ENCODE measurements at regions not wholly inside any gene's neighbourhood (a gene's known extent, or its start where the extent isn't known, plus 50 kb on each side); places are given as distances from the start of the nearest gene placed in this dataset.

GRCh38 chr6:85977661-85978060 lies 335.0 kb upstream of the SYNCRIP start:
- ATAC-seq (replicated peaks in 1 of 4) (no peak), DNase-seq (no peak)
- Mint-ChIP-seq H3K9me3 (peaks cover 0 to 15% (median 0%) of the 10 kb centered on the region in 3 donors), H3K27me3 (peaks cover 0 to 2% of the 10 kb centered on the region in 2 donors), H3K4me3 (no peak overlapping the region), H3K4me1 (no peaks in the 10 kb centered on the region), H3K27ac (no peak overlapping the region), H3K36me3 (no peaks in the 10 kb centered on the region)
- H3K9me3 ChIP-seq = no peaks in the 10 kb centered on the region
- no peaks in the 10 kb centered on the region for H3K4me1 ChIP-seq (ENCODE audit: control insufficient read depth in 1 of 2, extremely low read depth in 1 of 2, insufficient read depth in 2 of 2, low read length in 2 of 2)
- H3K36me3 ChIP-seq (ENCODE audit: control insufficient read depth in 2 of 2, extremely low read depth in 1 of 2, insufficient read depth in 1 of 2, low read length in 1 of 2) = no peaks in the 10 kb centered on the region
- H3K27me3 ChIP-seq (replicated peaks in 1 of 2; ENCODE audit: control insufficient read depth in 2 of 2, extremely low read depth in 1 of 2, insufficient read depth in 2 of 2, low read length in 1 of 2) = no peaks in the 10 kb centered on the region
- ChIA-PET CTCF (no interaction called here), POLR2A (no interaction called here)
- H3K4me3 ChIP-seq (ENCODE audit: control insufficient read depth in 1 of 2, extremely low read depth in 1 of 2, low read length in 1 of 2) = no peak overlapping the region
- H3K27ac ChIP-seq (ENCODE audit: low read length) = no peak overlapping the region

DNA sequence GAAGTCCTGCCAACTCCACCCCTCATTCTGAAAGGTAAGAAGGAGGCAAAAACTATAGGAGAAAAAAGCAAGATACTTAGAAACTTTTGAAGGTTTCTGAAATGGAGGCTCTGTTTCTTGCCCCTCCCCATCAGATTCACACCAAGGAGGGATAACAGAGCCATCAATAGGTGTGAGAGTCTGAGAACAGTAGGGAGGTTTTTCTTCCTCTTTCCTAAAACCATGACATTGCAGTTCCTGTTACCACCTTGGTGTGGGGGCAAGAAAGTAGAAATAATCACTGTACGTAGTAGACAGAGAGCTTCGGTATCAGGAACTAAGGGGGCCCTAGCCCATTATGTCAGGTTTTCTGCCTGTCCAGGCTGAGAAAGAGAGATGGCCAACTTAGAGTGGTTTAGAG lies 333.3 kb upstream of the SYNCRIP start:
- Mint-ChIP-seq H3K36me3 (no peaks in the 10 kb centered on the region), H3K9me3 (peaks cover 0 to 15% (median 0%) of the 10 kb centered on the region in 3 donors), H3K4me1 (no peaks in the 10 kb centered on the region), H3K27me3 (peaks cover 0 to 2% of the 10 kb centered on the region in 2 donors), H3K4me3 (no peak overlapping the region), H3K27ac (no peak overlapping the region)
- no peaks in the 10 kb centered on the region for H3K36me3 ChIP-seq (ENCODE audit: control insufficient read depth in 2 of 2, extremely low read depth in 1 of 2, insufficient read depth in 1 of 2, low read length in 1 of 2)
- no peaks in the 10 kb centered on the region for H3K27me3 ChIP-seq (replicated peaks in 1 of 2; ENCODE audit: control insufficient read depth in 2 of 2, extremely low read depth in 1 of 2, insufficient read depth in 2 of 2, low read length in 1 of 2)
- ChIA-PET POLR2A (interaction anchor here in 1 of 2 donors (0.5 kb wide), 1 partner anchor 23 kb away, joined by 5 read pairs; no protein-coding TSS in a partner anchor), CTCF (no interaction called here)
- ATAC-seq (replicated peaks in 1 of 4) (no peak), DNase-seq (no peak)
- 78% methylated on average over 2 of the region's 2 CpGs for WGBS (ENCODE audit: insufficient coverage)
- no peaks in the 10 kb centered on the region for H3K4me1 ChIP-seq (ENCODE audit: control insufficient read depth in 1 of 2, extremely low read depth in 1 of 2, insufficient read depth in 2 of 2, low read length in 2 of 2)
- H3K27ac ChIP-seq (ENCODE audit: low read length) = no peak overlapping the region
- H3K9me3 ChIP-seq = no peaks in the 10 kb centered on the region
- no peak overlapping the region for H3K4me3 ChIP-seq (ENCODE audit: control insufficient read depth in 1 of 2, extremely low read depth in 1 of 2, low read length in 1 of 2)

GRCh38 chr6:85971238-85971637 lies 328.6 kb upstream of the SYNCRIP start:
- Histone ChIP-seq H3K4me3 (ENCODE audit: control insufficient read depth in 1 of 2, extremely low read depth in 1 of 2, low read length in 1 of 2) (no peak overlapping the region), H3K9me3 (no peaks in the 10 kb centered on the region), H3K27ac (ENCODE audit: low read length) (no peak overlapping the region), H3K36me3 (ENCODE audit: control insufficient read depth in 2 of 2, extremely low read depth in 1 of 2, insufficient read depth in 1 of 2, low read length in 1 of 2) (no peaks in the 10 kb centered on the region), H3K4me1 (ENCODE audit: control insufficient read depth in 1 of 2, extremely low read depth in 1 of 2, insufficient read depth in 2 of 2, low read length in 2 of 2) (no peaks in the 10 kb centered on the region), H3K27me3 (replicated peaks in 1 of 2; ENCODE audit: control insufficient read depth in 2 of 2, extremely low read depth in 1 of 2, insufficient read depth in 2 of 2, low read length in 1 of 2) (no peaks in the 10 kb centered on the region)
- Mint-ChIP-seq H3K36me3 (no peaks in the 10 kb centered on the region), H3K4me1 (no peaks in the 10 kb centered on the region), H3K27me3 (peaks cover 2 to 4% of the 10 kb centered on the region in 2 donors), H3K4me3 (no peak overlapping the region), H3K9me3 (peaks cover 0 to 5% (median 0%) of the 10 kb centered on the region in 3 donors), H3K27ac (no peak overlapping the region)
- CTCF ChIA-PET = interaction anchor here (0.6 kb wide), 2 partner anchors 65 to 657 kb away, joined by 3 read pairs; no protein-coding TSS in a partner anchor
- POLR2A ChIA-PET = no interaction called here
- ATAC-seq (replicated peaks in 1 of 4) (no peak), DNase-seq (no peak)

DNA sequence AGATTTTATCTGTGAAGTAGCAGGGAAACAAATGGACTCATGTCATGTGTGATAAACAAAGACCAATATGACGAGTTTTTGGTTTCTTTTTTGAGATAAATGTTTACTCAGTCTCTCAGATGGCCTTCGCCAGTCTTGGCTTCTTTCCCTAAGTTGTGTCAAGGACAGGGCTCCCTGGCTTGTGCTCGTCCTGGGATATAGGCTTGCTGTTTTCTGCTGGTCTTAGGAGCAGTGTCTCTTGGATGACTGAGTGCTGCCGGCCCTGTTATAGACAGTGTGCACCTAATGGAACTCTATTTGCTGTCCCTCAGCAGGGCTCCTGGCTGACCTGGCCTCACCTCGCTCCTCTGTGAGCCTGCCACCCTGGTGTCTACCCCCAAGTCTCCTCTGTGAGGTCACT lies 324.1 kb upstream of the SYNCRIP start:
- Mint-ChIP-seq H3K27me3 (peaks cover 0 to 4% of the 10 kb centered on the region in 2 donors), H3K4me3 (no peak overlapping the region), H3K36me3 (no peaks in the 10 kb centered on the region), H3K4me1 (no peaks in the 10 kb centered on the region), H3K9me3 (no peaks in the 10 kb centered on the region), H3K27ac (no peak overlapping the region)
- Histone ChIP-seq H3K4me1 (ENCODE audit: control insufficient read depth in 1 of 2, extremely low read depth in 1 of 2, insufficient read depth in 2 of 2, low read length in 2 of 2) (no peaks in the 10 kb centered on the region), H3K9me3 (no peaks in the 10 kb centered on the region), H3K27me3 (replicated peaks in 1 of 2; ENCODE audit: control insufficient read depth in 2 of 2, extremely low read depth in 1 of 2, insufficient read depth in 2 of 2, low read length in 1 of 2) (no peaks in the 10 kb centered on the region), H3K27ac (ENCODE audit: low read length) (no peak overlapping the region), H3K4me3 (ENCODE audit: control insufficient read depth in 1 of 2, extremely low read depth in 1 of 2, low read length in 1 of 2) (no peak overlapping the region), H3K36me3 (ENCODE audit: control insufficient read depth in 2 of 2, extremely low read depth in 1 of 2, insufficient read depth in 1 of 2, low read length in 1 of 2) (no peaks in the 10 kb centered on the region)
- POLR2A ChIA-PET = no interaction called here
- ATAC-seq (replicated peaks in 1 of 4) (no peak), DNase-seq (no peak)
- WGBS (ENCODE audit: insufficient coverage) = 48% methylated on average over 5 of the region's 5 CpGs
- CTCF ChIA-PET = no interaction called here

DNA sequence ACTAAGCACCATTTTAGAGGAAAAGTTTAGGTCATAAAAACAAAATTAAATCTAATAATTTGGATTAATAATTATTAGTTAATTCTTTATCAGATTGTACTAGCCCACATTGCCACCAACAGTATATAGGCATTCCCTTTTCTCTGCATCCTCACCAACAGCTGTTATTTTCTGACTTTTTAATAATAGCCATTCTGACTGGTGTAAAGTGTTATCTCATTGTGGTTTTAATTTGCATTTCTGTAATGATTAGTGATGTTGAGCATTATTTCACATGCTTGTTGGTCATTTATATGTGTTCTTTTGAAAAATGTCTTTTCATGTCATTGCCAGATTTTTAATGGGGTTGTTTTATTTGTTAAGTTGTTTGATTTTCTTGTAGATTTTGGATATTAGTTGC lies 319.1 kb upstream of the SYNCRIP start:
- Histone ChIP-seq H3K4me1 (ENCODE audit: control insufficient read depth in 1 of 2, extremely low read depth in 1 of 2, insufficient read depth in 2 of 2, low read length in 2 of 2) (no peaks in the 10 kb centered on the region), H3K27ac (ENCODE audit: low read length) (no peak overlapping the region), H3K4me3 (ENCODE audit: control insufficient read depth in 1 of 2, extremely low read depth in 1 of 2, low read length in 1 of 2) (no peak overlapping the region), H3K27me3 (replicated peaks in 1 of 2; ENCODE audit: control insufficient read depth in 2 of 2, extremely low read depth in 1 of 2, insufficient read depth in 2 of 2, low read length in 1 of 2) (no peaks in the 10 kb centered on the region), H3K9me3 (no peaks in the 10 kb centered on the region), H3K36me3 (ENCODE audit: control insufficient read depth in 2 of 2, extremely low read depth in 1 of 2, insufficient read depth in 1 of 2, low read length in 1 of 2) (no peaks in the 10 kb centered on the region)
- ChIA-PET CTCF (no interaction called here), POLR2A (no interaction called here)
- Mint-ChIP-seq H3K4me3 (no peak overlapping the region), H3K27me3 (no peaks in the 10 kb centered on the region), H3K9me3 (peaks cover 3 to 10% (median 5%) of the 10 kb centered on the region in 3 donors), H3K27ac (no peak overlapping the region), H3K36me3 (no peaks in the 10 kb centered on the region), H3K4me1 (no peaks in the 10 kb centered on the region)
- DNase-seq (no peak), ATAC-seq (replicated peaks in 1 of 4) (no peak)

- no peaks in the 10 kb centered on the region for H3K4me1 Mint-ChIP-seq
- WGBS (ENCODE audit: insufficient coverage) = no CpG with 5 or more reads among the region's 1 CpG
Measured at GRCh38 chr6:85961125-85961524, 318.4 kb upstream of the SYNCRIP start.

DNA sequence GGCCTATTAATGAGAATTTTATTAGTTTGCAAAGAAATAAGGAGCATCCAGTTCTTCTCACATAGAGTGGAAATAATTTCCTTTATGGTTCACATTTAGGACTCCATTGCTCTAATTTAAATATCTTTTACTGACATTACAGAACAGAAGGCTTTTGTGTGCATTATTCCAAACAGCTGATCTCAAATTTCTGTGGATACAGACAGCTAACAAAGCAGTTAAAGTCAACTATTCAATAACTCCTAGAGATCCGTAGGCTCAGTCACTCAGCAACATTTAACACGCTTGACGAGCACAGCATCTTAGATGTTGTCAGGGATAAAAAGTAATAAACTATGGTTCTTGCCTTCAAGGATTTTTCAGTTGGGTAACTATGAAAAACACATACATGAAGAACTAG lies 305.8 kb upstream of the SYNCRIP start:
- no peak for ATAC-seq (replicated peaks in 1 of 4)
- peaks cover 2% of the 10 kb centered on the region for H3K9me3 ChIP-seq
- H3K4me1 ChIP-seq (ENCODE audit: control insufficient read depth in 1 of 2, extremely low read depth in 1 of 2, insufficient read depth in 2 of 2, low read length in 2 of 2) = no peaks in the 10 kb centered on the region
- H3K36me3 Mint-ChIP-seq = no peaks in the 10 kb centered on the region
- peaks cover 0 to 2% of the 10 kb centered on the region in 2 donors for H3K27me3 Mint-ChIP-seq
- no peak overlapping the region for H3K4me3 Mint-ChIP-seq
- no peaks in the 10 kb centered on the region for H3K27me3 ChIP-seq (replicated peaks in 1 of 2; ENCODE audit: control insufficient read depth in 2 of 2, extremely low read depth in 1 of 2, insufficient read depth in 2 of 2, low read length in 1 of 2)
- no peak overlapping the region for H3K4me3 ChIP-seq (ENCODE audit: control insufficient read depth in 1 of 2, extremely low read depth in 1 of 2, low read length in 1 of 2)
- ChIA-PET CTCF (no interaction called here), POLR2A (no interaction called here)
- H3K27ac Mint-ChIP-seq = no peak overlapping the region
- no peak overlapping the region for H3K27ac ChIP-seq (ENCODE audit: low read length)
- whole genome bisulfite sequencing (ENCODE audit: insufficient coverage) = no CpG with 5 or more reads among the region's 3 CpGs
- no peaks in the 10 kb centered on the region for H3K36me3 ChIP-seq (ENCODE audit: control insufficient read depth in 2 of 2, extremely low read depth in 1 of 2, insufficient read depth in 1 of 2, low read length in 1 of 2)
- H3K9me3 Mint-ChIP-seq = peaks cover 13 to 19% (median 16%) of the 10 kb centered on the region in 3 donors
- DNase-seq = no peak
- no peaks in the 10 kb centered on the region for H3K4me1 Mint-ChIP-seq

More at GRCh38 chr6:85961125-85961524, 318.4 kb upstream of the SYNCRIP start:
- Histone ChIP-seq H3K4me1 (ENCODE audit: control insufficient read depth in 1 of 2, extremely low read depth in 1 of 2, insufficient read depth in 2 of 2, low read length in 2 of 2) (no peaks in the 10 kb centered on the region), H3K36me3 (ENCODE audit: control insufficient read depth in 2 of 2, extremely low read depth in 1 of 2, insufficient read depth in 1 of 2, low read length in 1 of 2) (no peaks in the 10 kb centered on the region), H3K27ac (ENCODE audit: low read length) (no peak overlapping the region), H3K4me3 (ENCODE audit: control insufficient read depth in 1 of 2, extremely low read depth in 1 of 2, low read length in 1 of 2) (no peak overlapping the region), H3K27me3 (replicated peaks in 1 of 2; ENCODE audit: control insufficient read depth in 2 of 2, extremely low read depth in 1 of 2, insufficient read depth in 2 of 2, low read length in 1 of 2) (no peaks in the 10 kb centered on the region), H3K9me3 (no peaks in the 10 kb centered on the region)
- Mint-ChIP-seq H3K27me3 (no peaks in the 10 kb centered on the region), H3K9me3 (peaks cover 3 to 10% (median 7%) of the 10 kb centered on the region in 3 donors), H3K4me3 (no peak overlapping the region), H3K36me3 (no peaks in the 10 kb centered on the region), H3K27ac (no peak overlapping the region)
- CTCF ChIA-PET = no interaction called here
- DNase-seq = no peak
- POLR2A ChIA-PET = no interaction called here
- no peak for ATAC-seq (replicated peaks in 1 of 4)
